WTC11 (cell line): ENCODE measurements at regions not wholly inside any gene's neighbourhood (a gene's known extent, or its start where the extent isn't known, plus 50 kb on each side); places are given as distances from the start of the nearest gene placed in this dataset.

Source experiments
- ATAC-seq: fragments of 200-7000 bp; cut with Tn5 transposase; 2 replicates; pipeline ENCODE4 v1.10.0; 2021; ENCODE audit warnings: mild to moderate bottlenecking, moderate library complexity
- CTCF ChIA-PET: fragments of 300-600 bp; sonication (Branson Sonifier 250); formaldehyde crosslinking; loops from one replicate; lab custom pipeline; 2021; ENCODE audit warnings: antibody characterized with exemption; lab: Charles Lee
- POLR2A ChIA-PET: fragments of 350-600 bp; sonication (Branson Sonifier 250); formaldehyde crosslinking; loops from one replicate; lab custom pipeline; 2021; ENCODE audit warnings: antibody characterized with exemption; lab: Charles Lee
- DNase-seq: peaks from one replicate; pipeline ENCODE4 v3.0.0; 2021; ENCODE audit warnings: low spot score
- H3K27ac Mint-ChIP-seq: 2 replicates; pipeline ENCODE4 v1.8.0; 2021; ENCODE audit warnings: mixed read lengths
- H3K27me3 Mint-ChIP-seq: 2 replicates; pipeline ENCODE4 v1.8.0; 2021; ENCODE audit warnings: low read depth, mild to moderate bottlenecking, moderate library complexity, mixed read lengths
- H3K36me3 Mint-ChIP-seq: 2 replicates; pipeline ENCODE4 v1.8.0; 2021; ENCODE audit warnings: mixed read lengths
- H3K4me1 Mint-ChIP-seq: 2 replicates; pipeline ENCODE4 v1.8.0; 2022; ENCODE audit warnings: mixed read lengths
- H3K4me3 Mint-ChIP-seq: 2 replicates; pipeline ENCODE4 v1.8.0; 2021; ENCODE audit warnings: mild to moderate bottlenecking, moderate library complexity, mixed read lengths
- H3K9me3 Mint-ChIP-seq: 2 replicates; pipeline ENCODE4 v1.8.0; 2021; ENCODE audit warnings: mixed read lengths
- ATF1 ChIP-seq: sonication (generic); formaldehyde crosslinking; IDR thresholded peaks from 2 replicates; pipeline ENCODE4 v1.8.1; 2023; ENCODE audit warnings: mild to moderate bottlenecking, moderate library complexity, missing genetic modification reagents
- ATF6 ChIP-seq: sonication (generic); formaldehyde crosslinking; IDR thresholded peaks from 2 replicates; pipeline ENCODE4 v1.8.1; 2023; ENCODE audit warnings: mild to moderate bottlenecking, missing genetic modification reagents
- CBFB ChIP-seq: sonication (generic); formaldehyde crosslinking; IDR thresholded peaks from 2 replicates; pipeline ENCODE4 v1.8.1; 2022; ENCODE audit warnings: mild to moderate bottlenecking, low read depth, missing genetic modification reagents
- CREB1 ChIP-seq: sonication (generic); formaldehyde crosslinking; IDR thresholded peaks from 2 replicates; pipeline ENCODE4 v1.8.0; 2023; ENCODE audit warnings: mild to moderate bottlenecking, missing genetic modification reagents
- ERG ChIP-seq: fragments of 250-450 bp; sonication (Bioruptor Pico); IDR thresholded peaks from 2 replicates; pipeline ENCODE4 v1.8.0; 2021; ENCODE audit warnings: mild to moderate bottlenecking
- FOXK1 ChIP-seq: sonication (generic); formaldehyde crosslinking; IDR thresholded peaks from 2 replicates; pipeline ENCODE4 v1.8.0; 2022; ENCODE audit warnings: mild to moderate bottlenecking, moderate library complexity, missing genetic modification reagents
- FOXP4 ChIP-seq: sonication (generic); formaldehyde crosslinking; IDR thresholded peaks from 2 replicates; pipeline ENCODE4 v1.8.0; 2022; ENCODE audit warnings: mild to moderate bottlenecking, missing genetic modification reagents
- GRHL2 ChIP-seq: fragments of 250-450 bp; sonication (Bioruptor Pico); IDR thresholded peaks from 2 replicates; pipeline ENCODE4 v1.8.0; 2022; ENCODE audit warnings: mild to moderate bottlenecking, moderate library complexity; ENCODE audit not compliant: insufficient replicate concordance, severe bottlenecking
- HMGA2 ChIP-seq: fragments of 250-450 bp; sonication (Bioruptor Pico); IDR thresholded peaks from 2 replicates; pipeline ENCODE4 v1.4.0; 2021; ENCODE audit warnings: mild to moderate bottlenecking, moderate library complexity
- IRF2 ChIP-seq: sonication (generic); formaldehyde crosslinking; IDR thresholded peaks from 2 replicates; pipeline ENCODE4 v1.8.0; 2022; ENCODE audit warnings: low read depth, missing genetic modification reagents, borderline replicate concordance
- PRDM15 ChIP-seq: sonication (generic); formaldehyde crosslinking; IDR thresholded peaks from 2 replicates; pipeline ENCODE4 v1.8.0; 2022; ENCODE audit warnings: missing genetic modification reagents
- ZBTB43 ChIP-seq: sonication (generic); formaldehyde crosslinking; IDR thresholded peaks from 2 replicates; pipeline ENCODE4 v1.8.1; 2023; ENCODE audit warnings: mild to moderate bottlenecking, missing genetic modification reagents
- ZNF138 ChIP-seq: sonication (generic); formaldehyde crosslinking; conservative IDR thresholded peaks from 2 replicates; pipeline ENCODE4 v1.8.1; 2022; ENCODE audit warnings: mild to moderate bottlenecking, moderate library complexity, missing genetic modification reagents
- ZNF671 ChIP-seq: fragments of 250-450 bp; sonication (Bioruptor Pico); IDR thresholded peaks from 2 replicates; pipeline ENCODE4 v1.8.0; 2021; ENCODE audit warnings: mild to moderate bottlenecking

GRCh38 chr21:16455978-16456377 lies 726.2 kb downstream of the USP25 start:
- no peak for TF ChIP-seq FOXK1 (CRISPR knock-in tag)
- TF ChIP-seq ATF6 (CRISPR knock-in tag) = no peak
- no peak for TF ChIP-seq ZNF138
- TF ChIP-seq ZBTB43 = no peak
- no peak for TF ChIP-seq GRHL2
- TF ChIP-seq PRDM15 (CRISPR knock-in tag) = no peak
- TF ChIP-seq ERG (CRISPR knock-in tag) = no peak
- no peak for TF ChIP-seq IRF2 (CRISPR knock-in tag)
- no peak for TF ChIP-seq CBFB (CRISPR knock-in tag)
- TF ChIP-seq HMGA2 (CRISPR knock-in tag) = no peak
- no peak for TF ChIP-seq CREB1
- TF ChIP-seq ZNF671 = no peak
- ChIA-PET CTCF (no interaction called here), POLR2A (no interaction called here)
- Mint-ChIP-seq H3K27me3 (no peaks in the 10 kb centered on the region), H3K4me3 (no peak overlapping the region), H3K9me3 (peaks cover 5% of the 10 kb centered on the region), H3K36me3 (no peaks in the 10 kb centered on the region), H3K4me1 (peaks cover 9% of the 10 kb centered on the region), H3K27ac (no peak overlapping the region)
- ATAC-seq (no peak), DNase-seq (no peak)

GRCh38 chr21:16457498-16457897 lies 727.7 kb downstream of the USP25 start:
- Mint-ChIP-seq H3K27ac (no peak overlapping the region), H3K4me3 (no peak overlapping the region), H3K9me3 (peaks cover 11% of the 10 kb centered on the region), H3K36me3 (no peaks in the 10 kb centered on the region), H3K27me3 (no peaks in the 10 kb centered on the region), H3K4me1 (peaks cover 9% of the 10 kb centered on the region)
- no peak for TF ChIP-seq ZBTB43
- no peak for TF ChIP-seq FOXP4 (CRISPR knock-in tag)
- no peak for TF ChIP-seq ATF1 (CRISPR knock-in tag)
- DNase-seq (no peak), ATAC-seq (no peak)
- CTCF ChIA-PET = no interaction called here
- POLR2A ChIA-PET = no interaction called here
